GM19395 (cell line): ENCODE measurements at regions not wholly inside any gene's neighbourhood (a gene's known extent, or its start where the extent isn't known, plus 50 kb on each side); places are given as distances from the start of the nearest gene placed in this dataset.
"Not testable (repeated sequence)": the region's sequence is repeated elsewhere in the genome, so short reads cannot be mapped to it uniquely, and the experiment has no call there.

Source experiments
- ATAC-seq: cut with Tn5 transposase; IDR thresholded peaks from one replicate; pipeline ENCODE4 v1.9.1; 2021; ENCODE audit warnings: mild to moderate bottlenecking, moderate library complexity; ENCODE audit not compliant: unreplicated experiment

- no peak for ATAC-seq
Observed at GRCh38 chr14:61171727-61172126, 109.4 kb downstream of the TMEM30B start.

GRCh38 chr14:61168141-61168540 is 113.0 kb downstream of the TMEM30B start:
- no peak for ATAC-seq

- ATAC-seq: no peak
Observed at GRCh38 chr14:61167642-61168041, 113.5 kb downstream of the TMEM30B start.

GRCh38 chr14:61160798-61161197 is 120.3 kb downstream of the TMEM30B start:
- no peak for ATAC-seq

- no peak for ATAC-seq
Observed at GRCh38 chr14:61154641-61155040, 126.5 kb downstream of the TMEM30B start.

- no peak for ATAC-seq
Observed at GRCh38 chr14:61153914-61154545, 127.1 kb downstream of the TMEM30B start.

- no peak for ATAC-seq
Observed at GRCh38 chr14:61153431-61153830, 127.7 kb downstream of the TMEM30B start.

- ATAC-seq: no peak
Observed at GRCh38 chr14:61152851-61153364, 128.2 kb downstream of the TMEM30B start.

GRCh38 chr14:61151251-61151650 is 129.9 kb downstream of the TMEM30B start:
- ATAC-seq: no peak

- ATAC-seq: no peak
Observed at GRCh38 chr14:61150851-61151250, 130.3 kb downstream of the TMEM30B start.

- no peak for ATAC-seq
Observed at GRCh38 chr14:61149896-61150295, 131.2 kb downstream of the TMEM30B start.

GRCh38 chr14:61148742-61149350 is 132.3 kb downstream of the TMEM30B start:
- no peak for ATAC-seq

- ATAC-seq: no peak
Observed at GRCh38 chr14:61147831-61148549, 133.1 kb downstream of the TMEM30B start.

GRCh38 chr14:61147381-61147821 is 133.7 kb downstream of the TMEM30B start:
- no peak for ATAC-seq

GRCh38 chr14:61146899-61147298 is 134.2 kb downstream of the TMEM30B start:
- no peak for ATAC-seq

- ATAC-seq: no peak
Observed at GRCh38 chr14:61145903-61146481, 135.1 kb downstream of the TMEM30B start.

GRCh38 chr14:61145034-61145902 is 135.9 kb downstream of the TMEM30B start:
- ATAC-seq: no peak

- not testable (repeated sequence) for ATAC-seq
Observed at GRCh38 chr14:61144117-61145033, 136.8 kb downstream of the TMEM30B start.

GRCh38 chr14:61140872-61141271 is 140.3 kb downstream of the TMEM30B start:
- ATAC-seq: no peak
